ENCODE measurements at regions not wholly inside any gene's neighbourhood (a gene's known extent, or its start where the extent isn't known, plus 50 kb on each side); places are given as distances from the start of the nearest gene placed in this dataset.

DNA sequence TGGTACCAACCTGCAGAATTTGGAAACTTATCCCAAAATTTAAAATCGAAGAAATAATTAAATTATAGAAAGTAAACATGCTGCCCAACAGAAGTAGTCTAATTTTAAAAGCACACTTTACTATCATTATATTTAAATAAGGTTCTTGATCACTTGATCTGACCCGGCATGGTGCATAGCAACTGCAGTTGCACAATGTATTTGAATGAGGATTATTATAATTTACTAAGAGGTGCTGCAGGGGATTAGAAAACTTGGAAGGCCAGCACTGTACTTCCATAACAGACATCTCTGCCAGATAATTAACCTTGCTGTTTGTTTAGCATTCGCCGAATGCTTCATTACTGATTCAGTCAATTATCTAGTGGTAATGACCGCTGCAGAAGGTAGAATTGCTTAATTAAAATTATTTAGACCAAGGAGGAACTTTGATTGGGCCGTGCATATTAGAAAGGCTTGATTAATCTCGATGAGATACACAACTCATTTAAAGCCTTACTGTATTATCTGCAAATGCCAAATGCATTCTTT is 971.6 kb downstream of the ZPLD1 start:
- ChIA-PET CTCF (no interaction called here), POLR2A (no interaction called here)
- DNase-seq (ENCODE audit: low read depth, low spot score) = no peak
- Histone ChIP-seq H3K4me3 (ENCODE audit: low read depth in 2 of 2, low read length in 2 of 2) (no peak overlapping the region), H3K27ac (ENCODE audit: low read length) (no peak overlapping the region), H3K27me3 (ENCODE audit: control insufficient read depth, insufficient read depth, low read length) (no peaks in the 10 kb centered on the region), H3K36me3 (ENCODE audit: control insufficient read depth, insufficient read depth, low read length) (no peaks in the 10 kb centered on the region), H3K4me1 (ENCODE audit: control insufficient read depth, insufficient read depth, low read length) (no peaks in the 10 kb centered on the region), H3K9me3 (ENCODE audit: control insufficient read depth, insufficient read depth, low read depth, low read length) (no peaks in the 10 kb centered on the region)
- intact Hi-C loops (cut with micrococcal nuclease; ENCODE audit: unreplicated experiment) = no loop called here
- BruUV-seq (replicated peaks) = no TSS peak
- in situ Hi-C loops (cut with HindIII; ENCODE audit: low pct_unique_long_range_greater_than_20kb, low sequenced_read_pairs) = no loop called here
- TF ChIP-seq TCF7L2 (IDR thresholded peaks at IDR 0.05; ENCODE audit: low read depth, low read length) = no peak
- no peak for TF ChIP-seq CTCF (IDR thresholded peaks at IDR 0.05)
- TF ChIP-seq, protein P1, sequence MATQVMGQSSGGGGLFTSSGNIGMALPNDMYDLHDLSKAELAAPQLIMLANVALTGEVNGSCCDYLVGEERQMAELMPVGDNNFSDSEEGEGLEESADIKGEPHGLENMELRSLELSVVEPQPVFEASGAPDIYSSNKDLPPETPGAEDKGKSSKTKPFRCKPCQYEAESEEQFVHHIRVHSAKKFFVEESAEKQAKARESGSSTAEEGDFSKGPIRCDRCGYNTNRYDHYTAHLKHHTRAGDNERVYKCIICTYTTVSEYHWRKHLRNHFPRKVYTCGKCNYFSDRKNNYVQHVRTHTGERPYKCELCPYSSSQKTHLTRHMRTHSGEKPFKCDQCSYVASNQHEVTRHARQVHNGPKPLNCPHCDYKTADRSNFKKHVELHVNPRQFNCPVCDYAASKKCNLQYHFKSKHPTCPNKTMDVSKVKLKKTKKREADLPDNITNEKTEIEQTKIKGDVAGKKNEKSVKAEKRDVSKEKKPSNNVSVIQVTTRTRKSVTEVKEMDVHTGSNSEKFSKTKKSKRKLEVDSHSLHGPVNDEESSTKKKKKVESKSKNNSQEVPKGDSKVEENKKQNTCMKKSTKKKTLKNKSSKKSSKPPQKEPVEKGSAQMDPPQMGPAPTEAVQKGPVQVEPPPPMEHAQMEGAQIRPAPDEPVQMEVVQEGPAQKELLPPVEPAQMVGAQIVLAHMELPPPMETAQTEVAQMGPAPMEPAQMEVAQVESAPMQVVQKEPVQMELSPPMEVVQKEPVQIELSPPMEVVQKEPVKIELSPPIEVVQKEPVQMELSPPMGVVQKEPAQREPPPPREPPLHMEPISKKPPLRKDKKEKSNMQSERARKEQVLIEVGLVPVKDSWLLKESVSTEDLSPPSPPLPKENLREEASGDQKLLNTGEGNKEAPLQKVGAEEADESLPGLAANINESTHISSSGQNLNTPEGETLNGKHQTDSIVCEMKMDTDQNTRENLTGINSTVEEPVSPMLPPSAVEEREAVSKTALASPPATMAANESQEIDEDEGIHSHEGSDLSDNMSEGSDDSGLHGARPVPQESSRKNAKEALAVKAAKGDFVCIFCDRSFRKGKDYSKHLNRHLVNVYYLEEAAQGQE (IDR thresholded peaks at IDR 0.05; ENCODE audit: insufficient read depth in 1 of 2, low read depth in 2 of 2, low read length in 1 of 2) = no peak
- no peak for TF ChIP-seq SIN3A (IDR thresholded peaks at IDR 0.05; ENCODE audit: borderline replicate concordance, insufficient read depth, low read depth, low read length)
- TF ChIP-seq POLR2AphosphoS5 (IDR thresholded peaks at IDR 0.05; ENCODE audit: low read depth, low read length) = no peak
- no peak for ATAC-seq

DNA sequence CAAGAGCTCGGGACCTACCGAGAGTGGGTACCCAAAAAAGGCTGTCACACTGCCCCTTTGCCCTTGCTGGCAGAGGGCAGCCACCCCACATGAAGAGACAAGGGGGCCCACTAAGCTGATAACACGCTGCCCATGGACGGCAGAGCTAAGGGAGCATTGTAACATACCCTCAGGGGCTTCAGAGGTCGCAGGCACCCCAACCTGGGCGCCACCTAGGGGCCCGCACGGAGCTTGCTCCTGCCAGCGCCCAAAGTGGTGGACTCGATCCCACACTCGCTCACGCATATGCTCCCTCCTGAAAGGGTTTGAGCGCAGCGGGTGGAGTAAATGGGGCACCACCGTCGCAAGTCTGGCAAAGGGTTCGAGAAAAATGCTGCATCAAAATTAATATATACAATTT is 975.4 kb downstream of the ZPLD1 start:
- ChIA-PET CTCF (no interaction called here), POLR2A (no interaction called here)
- intact Hi-C loops (cut with micrococcal nuclease; ENCODE audit: unreplicated experiment) = no loop called here
- Histone ChIP-seq H3K4me3 (ENCODE audit: low read depth in 2 of 2, low read length in 2 of 2) (no peak overlapping the region), H3K27ac (ENCODE audit: low read length) (no peak overlapping the region), H3K4me1 (ENCODE audit: control insufficient read depth, insufficient read depth, low read length) (no peaks in the 10 kb centered on the region), H3K36me3 (ENCODE audit: control insufficient read depth, insufficient read depth, low read length) (no peaks in the 10 kb centered on the region), H3K27me3 (ENCODE audit: control insufficient read depth, insufficient read depth, low read length) (no peaks in the 10 kb centered on the region), H3K9me3 (ENCODE audit: control insufficient read depth, insufficient read depth, low read depth, low read length) (0 out of 2 replicates have a peak, but pooled peaks cover 3% of the 10 kb centered on the region)
- in situ Hi-C loops (cut with HindIII; ENCODE audit: low pct_unique_long_range_greater_than_20kb, low sequenced_read_pairs) = no loop called here
- no TSS peak for BruUV-seq (replicated peaks)
- ATAC-seq (no peak), DNase-seq (ENCODE audit: low read depth, low spot score) (no peak)
- TF ChIP-seq, protein P1 (IDR thresholded peaks at IDR 0.05; ENCODE audit: insufficient read depth in 1 of 2, low read depth in 2 of 2, low read length in 1 of 2) = no peak
- TF ChIP-seq CTCF (IDR thresholded peaks at IDR 0.05) (peak; percentile 24; the same call in 1 of the 2 replicates), SIN3A (IDR thresholded peaks at IDR 0.05; ENCODE audit: borderline replicate concordance, insufficient read depth, low read depth, low read length) (no peak), TCF7L2 (IDR thresholded peaks at IDR 0.05; ENCODE audit: low read depth, low read length) (no peak), POLR2AphosphoS5 (IDR thresholded peaks at IDR 0.05; ENCODE audit: low read depth, low read length) (no peak)
